ENCODE measurements at regions not wholly inside any gene's neighbourhood (a gene's known extent, or its start where the extent isn't known, plus 50 kb on each side); places are given as distances from the start of the nearest gene placed in this dataset.

- DNase-seq: no peak
- Mint-ChIP-seq H3K9me3 (peaks cover 0 to 3% (median 0%) of the 10 kb centered on the region in 8 donors), H3K4me3 (no peak overlapping the region), H3K4me1 (no peaks in the 10 kb centered on the region), H3K36me3 (no peaks in the 10 kb centered on the region), H3K27me3 (peaks cover 0 to 9% of the 10 kb centered on the region in 2 donors), H3K27ac (no peak overlapping the region)
- H3K36me3 ChIP-seq (ENCODE audit: insufficient read depth, low read length): no peaks in the 10 kb centered on the region
- no peaks in the 10 kb centered on the region for H3K4me1 ChIP-seq (ENCODE audit: insufficient read depth, low read length)
- intact Hi-C loops (cut with micrococcal nuclease): no loop called here
- CTCF ChIA-PET (ENCODE audit: partially characterized antibody): no interaction called here
- POLR2A ChIA-PET (ENCODE audit: partially characterized antibody): no interaction called here
- H3K27me3 ChIP-seq (ENCODE audit: insufficient read depth, low read length): no peaks in the 10 kb centered on the region
- no peak overlapping the region for H3K4me3 ChIP-seq (ENCODE audit: low read length in 2 of 2)
- H3K9me3 ChIP-seq (ENCODE audit: control insufficient read depth in 1 of 2, low read length in 2 of 2): no peaks in the 10 kb centered on the region
- no peak overlapping the region for H3K27ac ChIP-seq (ENCODE audit: low read depth, low read length)
These were observed 108.7 kb downstream of the PLCE1 start for GRCh38 chr10:94102436-94102835.

- H3K4me1 Mint-ChIP-seq: no peaks in the 10 kb centered on the region
- no peak overlapping the region for H3K27ac ChIP-seq (ENCODE audit: low read depth, low read length)
- H3K9me3 ChIP-seq (ENCODE audit: control insufficient read depth in 1 of 2, low read length in 2 of 2): no peaks in the 10 kb centered on the region
- no peaks in the 10 kb centered on the region for H3K27me3 ChIP-seq (ENCODE audit: insufficient read depth, low read length)
- no peaks in the 10 kb centered on the region for H3K36me3 Mint-ChIP-seq
- no peak overlapping the region for H3K4me3 ChIP-seq (ENCODE audit: low read length in 2 of 2)
- no peaks in the 10 kb centered on the region for H3K36me3 ChIP-seq (ENCODE audit: insufficient read depth, low read length)
- H3K4me1 ChIP-seq (ENCODE audit: insufficient read depth, low read length): no peaks in the 10 kb centered on the region
- no peak overlapping the region for H3K27ac Mint-ChIP-seq
- ChIA-PET POLR2A (ENCODE audit: partially characterized antibody) (no interaction called here), CTCF (ENCODE audit: partially characterized antibody) (no interaction called here)
- no peak overlapping the region for H3K4me3 Mint-ChIP-seq
- peaks cover 0 to 3% (median 0%) of the 10 kb centered on the region in 8 donors for H3K9me3 Mint-ChIP-seq
- intact Hi-C loops (cut with micrococcal nuclease): no loop called here
- no peak for DNase-seq
- H3K27me3 Mint-ChIP-seq: peaks cover 0 to 6% of the 10 kb centered on the region in 2 donors
These were observed 109.5 kb downstream of the PLCE1 start for GRCh38 chr10:94103192-94103591.

DNA sequence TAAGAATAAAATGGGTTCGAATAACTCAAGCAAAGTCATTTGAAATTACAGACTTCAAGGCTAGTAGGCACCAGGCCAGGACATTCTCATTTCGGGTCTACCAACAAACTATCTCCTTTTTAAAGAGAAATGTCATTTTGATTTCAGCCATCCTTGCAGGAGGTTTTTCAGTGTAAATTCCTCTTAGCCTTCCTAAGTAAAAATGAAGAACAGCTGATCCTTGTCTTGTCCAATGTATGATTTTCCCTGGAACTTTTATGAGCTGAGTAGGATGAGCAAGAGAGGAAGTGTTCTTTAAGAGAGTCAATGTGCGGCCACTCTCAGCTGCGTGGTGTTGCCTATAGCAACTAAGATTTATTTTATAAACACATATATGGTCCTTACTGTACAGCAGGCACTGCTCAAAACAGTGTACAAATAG lies 110.1 kb downstream of the PLCE1 start:
- H3K27ac ChIP-seq (ENCODE audit: low read depth, low read length): no peak overlapping the region
- Mint-ChIP-seq H3K27me3 (peaks cover 2 to 6% of the 10 kb centered on the region in 2 donors), H3K4me3 (no peak overlapping the region), H3K4me1 (no peaks in the 10 kb centered on the region), H3K9me3 (peaks cover 0 to 3% (median 0%) of the 10 kb centered on the region in 8 donors), H3K36me3 (no peaks in the 10 kb centered on the region), H3K27ac (no peak overlapping the region)
- DNase-seq: no peak
- no peaks in the 10 kb centered on the region for H3K4me1 ChIP-seq (ENCODE audit: insufficient read depth, low read length)
- ChIA-PET POLR2A (ENCODE audit: partially characterized antibody) (no interaction called here), CTCF (ENCODE audit: partially characterized antibody) (no interaction called here)
- no peaks in the 10 kb centered on the region for H3K36me3 ChIP-seq (ENCODE audit: insufficient read depth, low read length)
- H3K4me3 ChIP-seq (ENCODE audit: low read length in 2 of 2): no peak overlapping the region
- no peaks in the 10 kb centered on the region for H3K9me3 ChIP-seq (ENCODE audit: control insufficient read depth in 1 of 2, low read length in 2 of 2)
- intact Hi-C loops (cut with micrococcal nuclease): no loop called here
- H3K27me3 ChIP-seq (ENCODE audit: insufficient read depth, low read length): no peaks in the 10 kb centered on the region

DNA sequence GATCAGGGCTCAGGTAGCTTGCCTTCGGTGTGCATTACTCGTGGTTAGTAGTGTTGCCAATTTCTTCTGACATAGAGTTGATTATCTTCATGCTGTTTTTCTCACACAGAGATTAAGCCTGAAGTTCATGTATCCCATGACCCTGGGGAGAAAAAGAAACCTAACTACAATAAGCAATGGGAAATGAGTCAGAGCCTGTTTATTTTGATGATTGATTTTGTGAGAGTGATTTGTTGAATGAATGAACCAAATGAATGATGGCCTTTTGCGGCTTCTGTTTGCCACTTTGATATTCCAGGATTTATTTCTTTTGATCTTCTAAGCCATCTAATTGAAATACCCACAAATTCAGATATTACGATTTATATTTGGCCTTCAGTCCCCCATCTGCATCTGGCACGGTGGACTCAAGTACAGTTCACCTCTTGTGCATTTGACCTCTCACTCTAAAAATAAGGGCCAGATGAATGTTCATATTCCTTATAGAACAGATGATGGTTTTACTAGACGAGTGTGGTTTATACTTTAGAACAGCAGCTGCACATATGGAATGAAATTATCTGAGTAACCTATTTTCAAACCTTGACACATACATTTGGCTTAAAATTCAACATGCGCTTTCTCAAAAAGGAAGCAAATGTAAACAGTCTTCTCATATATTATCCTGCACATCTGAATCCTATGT lies 110.7 kb downstream of the PLCE1 start:
- H3K27me3 ChIP-seq (ENCODE audit: insufficient read depth, low read length): no peaks in the 10 kb centered on the region
- no peak overlapping the region for H3K27ac Mint-ChIP-seq
- ChIA-PET POLR2A (ENCODE audit: partially characterized antibody) (no interaction called here), CTCF (ENCODE audit: partially characterized antibody) (no interaction called here)
- no peaks in the 10 kb centered on the region for H3K4me1 Mint-ChIP-seq
- H3K36me3 ChIP-seq (ENCODE audit: insufficient read depth, low read length): no peaks in the 10 kb centered on the region
- H3K4me3 Mint-ChIP-seq: no peak overlapping the region
- no peaks in the 10 kb centered on the region for H3K9me3 ChIP-seq (ENCODE audit: control insufficient read depth in 1 of 2, low read length in 2 of 2)
- peaks cover 0 to 3% (median 0%) of the 10 kb centered on the region in 8 donors for H3K9me3 Mint-ChIP-seq
- no peak overlapping the region for H3K4me3 ChIP-seq (ENCODE audit: low read length in 2 of 2)
- H3K27me3 Mint-ChIP-seq: peaks cover 2 to 6% of the 10 kb centered on the region in 2 donors
- no peak overlapping the region for H3K27ac ChIP-seq (ENCODE audit: low read depth, low read length)
- DNase-seq: no peak
- intact Hi-C loops (cut with micrococcal nuclease): no loop called here
- no peaks in the 10 kb centered on the region for H3K4me1 ChIP-seq (ENCODE audit: insufficient read depth, low read length)
- H3K36me3 Mint-ChIP-seq: no peaks in the 10 kb centered on the region

GRCh38 chr10:94105226-94105625 lies 111.5 kb downstream of the PLCE1 start:
- Mint-ChIP-seq H3K9me3 (peaks cover 0 to 3% (median 0%) of the 10 kb centered on the region in 8 donors), H3K27ac (no peak overlapping the region), H3K4me3 (no peak overlapping the region), H3K27me3 (peaks cover 2 to 7% of the 10 kb centered on the region in 2 donors), H3K36me3 (no peaks in the 10 kb centered on the region), H3K4me1 (no peaks in the 10 kb centered on the region)
- no peak overlapping the region for H3K27ac ChIP-seq (ENCODE audit: low read depth, low read length)
- intact Hi-C loops (cut with micrococcal nuclease): no loop called here
- H3K4me3 ChIP-seq (ENCODE audit: low read length in 2 of 2): no peak overlapping the region
- no peaks in the 10 kb centered on the region for H3K9me3 ChIP-seq (ENCODE audit: control insufficient read depth in 1 of 2, low read length in 2 of 2)
- H3K36me3 ChIP-seq (ENCODE audit: insufficient read depth, low read length): no peaks in the 10 kb centered on the region
- H3K4me1 ChIP-seq (ENCODE audit: insufficient read depth, low read length): no peaks in the 10 kb centered on the region
- CTCF ChIA-PET (ENCODE audit: partially characterized antibody): no interaction called here
- POLR2A ChIA-PET (ENCODE audit: partially characterized antibody): no interaction called here
- H3K27me3 ChIP-seq (ENCODE audit: insufficient read depth, low read length): no peaks in the 10 kb centered on the region
- no peak for DNase-seq

GRCh38 chr10:94107191-94107590 lies 113.5 kb downstream of the PLCE1 start:
- POLR2A ChIA-PET (ENCODE audit: partially characterized antibody): no interaction called here

DNA sequence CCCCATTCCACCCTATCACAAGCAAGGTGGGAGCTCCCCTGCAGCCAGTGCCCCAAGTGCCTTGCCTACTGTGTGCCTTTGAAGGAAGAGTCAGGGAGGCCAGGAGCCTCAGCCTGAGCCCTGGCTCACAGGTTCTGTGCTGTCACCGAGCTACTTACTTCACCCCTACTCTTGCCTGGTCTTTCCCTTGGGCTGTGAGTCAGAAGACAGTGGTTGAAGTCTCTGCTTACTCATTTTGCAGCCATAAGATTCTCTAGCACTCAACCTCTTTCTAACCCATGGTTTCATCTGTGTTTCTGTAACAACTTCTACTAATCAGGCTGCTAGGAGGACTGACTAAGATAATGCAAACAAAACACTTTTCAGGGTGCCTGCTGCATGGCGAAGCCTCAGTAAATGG lies 114.5 kb downstream of the PLCE1 start:
- H3K9me3 ChIP-seq (ENCODE audit: control insufficient read depth in 1 of 2, low read length in 2 of 2): no peaks in the 10 kb centered on the region
- H3K4me1 ChIP-seq (ENCODE audit: insufficient read depth, low read length): no peaks in the 10 kb centered on the region
- Mint-ChIP-seq H3K27me3 (peaks cover 2 to 3% of the 10 kb centered on the region in 2 donors), H3K4me1 (no peaks in the 10 kb centered on the region), H3K4me3 (no peak overlapping the region), H3K27ac (no peak overlapping the region), H3K9me3 (peaks cover 0 to 6% (median 0%) of the 10 kb centered on the region in 8 donors), H3K36me3 (no peaks in the 10 kb centered on the region)
- ChIA-PET CTCF (ENCODE audit: partially characterized antibody) (no interaction called here), POLR2A (ENCODE audit: partially characterized antibody) (no interaction called here)
- H3K27me3 ChIP-seq (ENCODE audit: insufficient read depth, low read length): no peaks in the 10 kb centered on the region
- no peak for DNase-seq
- H3K27ac ChIP-seq (ENCODE audit: low read depth, low read length): no peak overlapping the region
- no peak overlapping the region for H3K4me3 ChIP-seq (ENCODE audit: low read length in 2 of 2)
- no peaks in the 10 kb centered on the region for H3K36me3 ChIP-seq (ENCODE audit: insufficient read depth, low read length)
- intact Hi-C loops (cut with micrococcal nuclease): no loop called here

More at GRCh38 chr10:94107191-94107590, 113.5 kb downstream of the PLCE1 start:
- DNase-seq: no peak
- intact Hi-C loops (cut with micrococcal nuclease): no loop called here
- Histone ChIP-seq H3K9me3 (ENCODE audit: control insufficient read depth in 1 of 2, low read length in 2 of 2) (no peaks in the 10 kb centered on the region), H3K4me1 (ENCODE audit: insufficient read depth, low read length) (no peaks in the 10 kb centered on the region), H3K27me3 (ENCODE audit: insufficient read depth, low read length) (no peaks in the 10 kb centered on the region), H3K36me3 (ENCODE audit: insufficient read depth, low read length) (no peaks in the 10 kb centered on the region), H3K27ac (ENCODE audit: low read depth, low read length) (no peak overlapping the region), H3K4me3 (ENCODE audit: low read length in 2 of 2) (no peak overlapping the region)
- CTCF ChIA-PET (ENCODE audit: partially characterized antibody): no interaction called here
- Mint-ChIP-seq H3K27me3 (peaks cover 2 to 3% of the 10 kb centered on the region in 2 donors), H3K4me1 (no peaks in the 10 kb centered on the region), H3K27ac (no peak overlapping the region), H3K4me3 (no peak overlapping the region), H3K9me3 (peaks cover 0 to 3% (median 0%) of the 10 kb centered on the region in 8 donors), H3K36me3 (no peaks in the 10 kb centered on the region)

All from CD4-positive, alpha-beta memory T cell (primary cell).